ENCODE measurements at regions not wholly inside any gene's neighbourhood (a gene's known extent, or its start where the extent isn't known, plus 50 kb on each side); places are given as distances from the start of the nearest gene placed in this dataset.

- no peak overlapping the region for H3K4me3 ChIP-seq (ENCODE audit: low read length)
- no peak for TF ChIP-seq ZNF274 (IDR thresholded peaks at IDR 0.05; ENCODE audit: low read depth, low read length)
Measured at GRCh38 chr13:74850893-74851292, 631.1 kb downstream of the TBC1D4 start.

GRCh38 chr13:74847966-74848365 lies 634.0 kb downstream of the TBC1D4 start:
- no peak for TF ChIP-seq ZNF274 (IDR thresholded peaks at IDR 0.05; ENCODE audit: low read depth, low read length)
- no peak overlapping the region for H3K4me3 ChIP-seq (ENCODE audit: low read length)

DNA sequence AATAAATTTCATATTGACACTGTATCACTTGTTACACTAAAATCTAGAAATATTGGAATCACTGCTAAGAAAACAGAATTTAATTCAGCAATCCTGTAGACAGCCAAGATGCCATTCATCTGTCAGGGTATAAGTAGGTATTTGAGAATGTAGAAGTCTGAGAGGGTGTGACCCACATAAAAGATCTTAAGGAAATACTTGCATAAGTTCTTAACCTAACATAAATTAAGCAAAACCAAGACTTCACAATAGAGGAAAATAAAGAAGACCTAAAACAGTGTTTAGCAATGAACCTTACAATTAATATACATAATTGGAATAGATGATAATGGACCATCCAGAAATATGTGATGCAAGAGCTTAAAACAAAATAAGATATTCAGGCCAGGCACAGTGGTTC lies 636.2 kb downstream of the TBC1D4 start:
- H3K4me3 ChIP-seq (ENCODE audit: low read length): no peak overlapping the region
- no peak for TF ChIP-seq ZNF274 (IDR thresholded peaks at IDR 0.05; ENCODE audit: low read depth, low read length)

DNA sequence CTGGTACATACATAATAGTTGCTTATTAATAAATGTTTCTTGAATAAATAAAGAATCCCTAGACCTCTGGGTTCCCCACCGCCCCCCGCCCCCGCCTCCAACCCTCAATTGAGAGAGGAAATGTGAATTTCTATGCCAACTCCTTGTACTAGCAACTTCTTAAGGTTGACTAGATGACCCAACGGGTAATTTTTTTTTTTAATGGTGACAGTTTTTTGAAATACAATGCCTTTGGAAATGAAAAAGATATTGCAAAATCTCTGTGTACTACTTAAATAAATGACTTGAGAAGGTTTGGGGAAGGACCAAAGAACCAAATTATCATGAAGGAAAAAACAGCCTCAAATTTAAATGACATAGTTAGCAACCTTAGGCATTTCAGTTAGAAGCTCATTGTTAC lies 640.3 kb downstream of the TBC1D4 start:
- no peak overlapping the region for H3K4me3 ChIP-seq (ENCODE audit: low read length)
- TF ChIP-seq ZNF274 (IDR thresholded peaks at IDR 0.05; ENCODE audit: low read depth, low read length): no peak

GRCh38 chr13:74841123-74841522 lies 640.8 kb downstream of the TBC1D4 start:
- TF ChIP-seq ZNF274 (IDR thresholded peaks at IDR 0.05; ENCODE audit: low read depth, low read length): no peak
- H3K4me3 ChIP-seq (ENCODE audit: low read length): no peak overlapping the region

- TF ChIP-seq ZNF274 (IDR thresholded peaks at IDR 0.05; ENCODE audit: low read depth, low read length): no peak
- H3K4me3 ChIP-seq (ENCODE audit: low read length): no peak overlapping the region
Measured at GRCh38 chr13:74839656-74840055, 642.3 kb downstream of the TBC1D4 start.

GRCh38 chr13:74838096-74838495 lies 643.9 kb downstream of the TBC1D4 start:
- no peak for TF ChIP-seq ZNF274 (IDR thresholded peaks at IDR 0.05; ENCODE audit: low read depth, low read length)
- no peak overlapping the region for H3K4me3 ChIP-seq (ENCODE audit: low read length)

DNA sequence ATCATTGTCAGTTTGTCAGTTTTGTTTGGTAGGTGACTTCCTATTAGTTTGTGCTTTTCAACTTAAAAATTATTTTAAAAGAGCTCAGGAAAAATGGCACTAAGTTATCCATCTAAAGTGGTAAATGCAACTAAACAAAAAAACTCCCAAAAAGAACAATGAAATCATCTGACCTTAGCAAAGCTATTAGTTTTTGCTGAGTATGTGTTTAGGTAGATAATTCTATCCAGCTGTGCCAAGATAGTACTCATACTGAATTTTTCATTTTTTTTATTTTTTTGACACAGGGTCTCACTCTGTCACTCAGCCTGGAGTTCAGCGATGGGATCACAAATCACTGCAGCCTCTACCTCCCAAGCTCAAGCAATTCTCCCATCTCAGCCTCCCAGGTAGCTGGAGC lies 645.3 kb downstream of the TBC1D4 start:
- no peak for TF ChIP-seq ZNF274 (IDR thresholded peaks at IDR 0.05; ENCODE audit: low read depth, low read length)
- H3K4me3 ChIP-seq (ENCODE audit: low read length): no peak overlapping the region

- TF ChIP-seq ZNF274 (IDR thresholded peaks at IDR 0.05; ENCODE audit: low read depth, low read length): no peak
- no peak overlapping the region for H3K4me3 ChIP-seq (ENCODE audit: low read length)
Measured at GRCh38 chr13:74835579-74835978, 646.4 kb downstream of the TBC1D4 start.

GRCh38 chr13:74825938-74826246 lies 656.1 kb downstream of the TBC1D4 start:
- H3K4me3 ChIP-seq (ENCODE audit: low read length): no peak overlapping the region
- TF ChIP-seq ZNF274 (IDR thresholded peaks at IDR 0.05; ENCODE audit: low read depth, low read length): no peak

GRCh38 chr13:74825152-74825937 lies 656.6 kb downstream of the TBC1D4 start:
- no peak overlapping the region for H3K4me3 ChIP-seq (ENCODE audit: low read length)
- TF ChIP-seq ZNF274 (IDR thresholded peaks at IDR 0.05; ENCODE audit: low read depth, low read length): no peak

DNA sequence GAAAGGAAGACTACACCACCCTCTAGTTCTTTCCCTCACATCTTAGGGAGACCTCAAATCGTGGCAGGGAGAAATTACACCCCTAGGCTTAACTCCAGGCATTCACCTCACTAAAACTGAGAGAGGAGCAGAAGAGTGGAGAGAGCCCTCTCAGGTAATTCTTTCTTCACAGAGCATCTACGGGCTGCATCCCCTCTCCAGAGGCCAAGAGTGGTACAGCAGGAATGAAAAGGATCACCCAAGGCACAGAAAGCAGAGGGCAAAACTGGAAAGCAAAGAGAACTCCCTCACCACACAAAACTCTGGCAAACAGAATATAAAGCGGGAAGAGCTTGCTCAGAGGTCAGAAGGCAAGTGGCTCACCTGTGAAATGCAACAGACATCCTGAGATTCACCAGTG lies 661.2 kb downstream of the TBC1D4 start:
- TF ChIP-seq ZNF274 (IDR thresholded peaks at IDR 0.05; ENCODE audit: low read depth, low read length): no peak

DNA sequence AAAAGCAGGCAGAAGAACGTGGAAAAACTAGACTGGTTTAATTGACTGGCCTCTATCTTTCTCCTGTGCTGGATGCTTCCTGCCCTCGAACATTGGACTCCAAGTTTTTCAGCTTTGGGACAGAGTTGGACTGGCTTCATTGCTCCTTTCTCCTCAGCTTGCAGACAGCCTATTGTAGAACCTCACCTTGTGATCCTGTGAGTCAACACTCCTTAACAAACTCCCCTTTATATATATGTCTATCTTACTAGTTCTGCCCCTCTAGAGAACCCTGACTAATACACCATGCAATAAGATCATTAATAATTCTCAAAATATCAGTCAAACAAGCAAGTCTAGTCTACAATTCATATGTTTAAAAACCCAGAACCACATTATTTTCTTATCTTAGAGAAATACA lies 662.4 kb downstream of the TBC1D4 start:
- no peak for TF ChIP-seq ZNF274 (IDR thresholded peaks at IDR 0.05; ENCODE audit: low read depth, low read length)
- H3K4me3 ChIP-seq (ENCODE audit: low read length): no peak overlapping the region

More for the DNA sequence above, 661.2 kb downstream of the TBC1D4 start:
- no peak overlapping the region for H3K4me3 ChIP-seq (ENCODE audit: low read length)

GRCh38 chr13:74816737-74817136 lies 665.2 kb downstream of the TBC1D4 start:
- no peak for TF ChIP-seq ZNF274 (IDR thresholded peaks at IDR 0.05; ENCODE audit: low read depth, low read length)
- no peak overlapping the region for H3K4me3 ChIP-seq (ENCODE audit: low read length)

DNA sequence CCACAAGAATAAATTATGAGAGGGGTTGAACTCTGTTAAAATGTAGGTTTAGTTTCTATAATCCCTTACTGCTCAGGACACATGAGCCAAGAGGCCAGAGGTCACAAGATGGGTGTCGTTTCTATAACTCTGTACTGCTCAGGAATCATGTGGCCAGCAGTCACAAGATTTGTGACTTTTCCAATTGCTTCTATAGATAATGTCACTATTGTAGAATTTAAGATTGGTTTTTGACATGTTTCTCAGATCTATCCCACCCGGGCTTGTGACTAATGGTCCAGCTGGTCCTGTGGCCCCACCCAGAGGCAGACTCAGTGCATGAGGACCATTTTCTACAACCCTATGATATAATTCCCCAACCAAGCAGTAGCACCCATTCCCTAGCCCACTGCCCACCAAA lies 662.0 kb upstream of the KLF12 start:
- no peak for TF ChIP-seq ZNF274 (IDR thresholded peaks at IDR 0.05; ENCODE audit: low read depth, low read length)
- H3K4me3 ChIP-seq (ENCODE audit: low read length): no peak overlapping the region

DNA sequence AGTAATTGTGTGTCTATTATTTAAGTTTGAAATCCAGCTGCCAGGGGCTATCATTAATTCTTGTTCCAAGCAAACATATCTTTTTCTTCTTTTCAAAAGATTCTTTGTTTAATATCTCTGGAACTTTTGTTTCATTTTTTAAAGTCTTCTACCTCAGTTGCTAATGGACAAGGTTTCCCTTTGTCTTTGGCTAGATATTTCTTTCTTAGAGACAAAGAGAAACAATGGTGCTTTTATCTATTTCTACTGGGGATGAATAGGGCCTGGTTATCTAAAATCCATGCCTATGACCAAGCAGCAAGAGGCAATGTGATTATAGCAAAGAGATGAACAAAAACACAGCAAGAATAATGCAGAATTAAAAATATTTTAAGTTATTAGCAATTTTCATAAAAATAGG lies 661.3 kb upstream of the KLF12 start:
- no peak overlapping the region for H3K4me3 ChIP-seq (ENCODE audit: low read length)
- TF ChIP-seq ZNF274 (IDR thresholded peaks at IDR 0.05; ENCODE audit: low read depth, low read length): no peak
